ENCODE measurements at regions not wholly inside any gene's neighbourhood (a gene's known extent, or its start where the extent isn't known, plus 50 kb on each side); places are given as distances from the start of the nearest gene placed in this dataset.

- TF ChIP-seq EZH2 (IDR thresholded peaks at IDR 0.05; ENCODE audit: insufficient read depth, low read length) (no peak), CTCF (IDR thresholded peaks at IDR 0.05; ENCODE audit: insufficient read depth, low read depth, low read length) (no peak)
Observed at GRCh38 chr15:93882141-93882540, 349.2 kb upstream of the MCTP2 start.
